PC-9 (cell line): ENCODE measurements at regions not wholly inside any gene's neighbourhood (a gene's known extent, or its start where the extent isn't known, plus 50 kb on each side); places are given as distances from the start of the nearest gene placed in this dataset.

Source experiments
- CTCF ChIP-seq: fragments of 200-600 bp; sonication (generic); conservative IDR thresholded peaks from 2 replicates; pipeline ENCODE4 v1.6.1; 2017; ENCODE audit warnings: mixed run types, antibody characterized with exemption, mild to moderate bottlenecking, moderate library complexity
- EZH2 ChIP-seq: fragments of 200-600 bp; sonication (generic); IDR thresholded peaks from 2 replicates; pipeline ENCODE4 v1.8.0; 2017; ENCODE audit warnings: antibody characterized with exemption, low read depth

- no peak for TF ChIP-seq CTCF
- TF ChIP-seq EZH2: no peak
These were observed 205.2 kb downstream of the KLF6 start for GRCh38 chr10:3579845-3580244.
